ENCODE measurements at regions not wholly inside any gene's neighbourhood (a gene's known extent, or its start where the extent isn't known, plus 50 kb on each side); places are given as distances from the start of the nearest gene placed in this dataset.

GRCh38 chr13:105591277-105591676, 944.2 kb downstream of the EFNB2 start:
- TF ChIP-seq CTCF (IDR thresholded peaks at IDR 0.05), result no peak

- no peak for TF ChIP-seq CTCF (IDR thresholded peaks at IDR 0.05)
Observed at GRCh38 chr13:105587786-105588185, 947.7 kb downstream of the EFNB2 start.

- TF ChIP-seq CTCF (IDR thresholded peaks at IDR 0.05), result no peak
Observed at GRCh38 chr13:105579821-105580710, 955.4 kb downstream of the EFNB2 start.

- no peak for TF ChIP-seq CTCF (IDR thresholded peaks at IDR 0.05)
Observed at GRCh38 chr13:105573136-105573535, 962.3 kb downstream of the EFNB2 start.

- TF ChIP-seq CTCF (IDR thresholded peaks at IDR 0.05), result no peak
Observed at GRCh38 chr13:105572401-105572800, 963.1 kb downstream of the EFNB2 start.

- no peak for TF ChIP-seq CTCF (IDR thresholded peaks at IDR 0.05)
Observed at GRCh38 chr13:105569816-105570215, 965.6 kb downstream of the EFNB2 start.

GRCh38 chr13:105567951-105568525, 967.4 kb downstream of the EFNB2 start:
- no peak for TF ChIP-seq CTCF (IDR thresholded peaks at IDR 0.05)
